ENCODE measurements at regions not wholly inside any gene's neighbourhood (a gene's known extent, or its start where the extent isn't known, plus 50 kb on each side); places are given as distances from the start of the nearest gene placed in this dataset.

GRCh38 chrY:21267164-21267563 is 244.0 kb upstream of the RBMY1B start:
- DNase-seq: no peak
- TF ChIP-seq POLR2A (IDR thresholded peaks at IDR 0.05) (no peak), CTCF (IDR thresholded peaks at IDR 0.05) (no peak)
- Histone ChIP-seq H3K36me3 (no peaks in the 10 kb centered on the region), H3K4me1 (no peaks in the 10 kb centered on the region), H3K27me3 (no peaks in the 10 kb centered on the region), H3K9me3 (no peaks in the 10 kb centered on the region), H3K27ac (no peak overlapping the region), H3K4me3 (no peak overlapping the region)

DNA sequence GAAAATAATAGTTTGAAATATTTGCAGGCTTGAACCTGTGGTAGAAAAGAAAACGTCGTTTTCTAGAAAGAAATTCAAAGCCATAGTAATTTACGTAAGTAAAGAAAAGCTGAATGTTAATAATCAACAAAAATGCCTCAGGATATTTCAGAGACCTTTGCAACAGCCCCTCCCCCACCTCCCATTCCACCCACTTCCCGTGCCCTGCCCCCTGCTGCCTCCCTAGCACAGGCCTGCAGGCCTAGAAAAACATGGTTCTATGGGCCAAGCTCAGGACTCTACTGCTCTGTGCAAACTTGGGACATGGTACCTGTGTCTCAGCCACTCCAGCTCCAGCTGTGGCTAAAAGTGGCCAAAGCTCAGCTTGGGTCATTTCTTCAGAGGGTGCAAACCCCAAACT is 223.4 kb upstream of the RBMY1B start:
- Histone ChIP-seq H3K27me3 (no peaks in the 10 kb centered on the region), H3K27ac (no peak overlapping the region), H3K36me3 (no peaks in the 10 kb centered on the region), H3K4me1 (no peaks in the 10 kb centered on the region), H3K4me3 (no peak overlapping the region), H3K9me3 (no peaks in the 10 kb centered on the region)
- TF ChIP-seq POLR2A (IDR thresholded peaks at IDR 0.05) (no peak), CTCF (IDR thresholded peaks at IDR 0.05) (no peak)
- no peak for DNase-seq

DNA sequence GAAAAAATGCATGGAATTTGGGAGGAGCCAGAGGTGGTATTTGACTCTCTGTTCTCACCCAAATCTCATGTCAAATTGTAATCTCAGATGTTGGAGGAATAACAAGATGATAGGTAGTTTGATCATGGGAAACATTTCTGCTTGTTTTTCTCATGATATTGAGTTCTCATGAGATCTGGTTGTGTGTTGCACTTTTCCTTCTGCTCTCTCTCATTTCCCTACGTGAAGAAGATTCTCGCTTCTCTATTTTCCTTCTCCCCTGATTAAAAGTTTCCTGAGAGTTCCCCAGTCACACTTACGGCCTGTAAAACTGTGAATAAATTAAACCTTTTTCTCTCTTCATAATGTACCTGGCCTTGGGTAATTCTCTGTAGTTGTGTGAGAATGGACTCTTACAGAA is 222.2 kb upstream of the RBMY1B start:
- no peaks in the 10 kb centered on the region for H3K27me3 ChIP-seq
- H3K9me3 ChIP-seq: no peaks in the 10 kb centered on the region
- H3K27ac ChIP-seq: no peak overlapping the region
- no peak for TF ChIP-seq POLR2A (IDR thresholded peaks at IDR 0.05)
- TF ChIP-seq CTCF (IDR thresholded peaks at IDR 0.05): no peak
- no peak overlapping the region for H3K4me3 ChIP-seq
- DNase-seq: no peak
- H3K36me3 ChIP-seq: no peaks in the 10 kb centered on the region
- no peaks in the 10 kb centered on the region for H3K4me1 ChIP-seq

DNA sequence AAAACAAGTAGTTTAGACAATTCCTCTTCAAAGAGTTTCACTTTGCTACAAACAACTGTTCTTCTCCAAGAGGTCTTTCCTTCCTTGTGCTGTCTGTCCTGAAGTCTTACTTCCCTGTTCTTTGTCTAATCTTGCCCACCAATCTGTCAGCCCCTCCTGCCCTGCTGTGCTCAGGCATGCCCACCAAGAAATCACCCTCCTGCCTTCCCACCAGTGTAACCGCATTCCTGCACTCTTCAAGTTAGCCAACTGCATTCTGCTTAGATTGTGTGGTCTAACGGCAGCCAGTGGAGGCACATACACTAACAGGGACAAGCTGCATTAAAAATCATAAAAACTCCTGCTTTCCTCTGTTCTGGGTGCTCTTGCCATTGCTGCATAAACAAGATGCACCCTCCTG is 215.9 kb upstream of the RBMY1B start:
- TF ChIP-seq CTCF (IDR thresholded peaks at IDR 0.05) (no peak), POLR2A (IDR thresholded peaks at IDR 0.05) (no peak)
- Histone ChIP-seq H3K4me1 (no peaks in the 10 kb centered on the region), H3K27me3 (no peaks in the 10 kb centered on the region), H3K4me3 (no peak overlapping the region), H3K9me3 (no peaks in the 10 kb centered on the region), H3K27ac (no peak overlapping the region), H3K36me3 (no peaks in the 10 kb centered on the region)
- no peak for DNase-seq

- Histone ChIP-seq H3K9me3 (no peaks in the 10 kb centered on the region), H3K27ac (no peak overlapping the region), H3K4me3 (no peak overlapping the region), H3K27me3 (no peaks in the 10 kb centered on the region), H3K36me3 (no peaks in the 10 kb centered on the region), H3K4me1 (no peaks in the 10 kb centered on the region)
- DNase-seq: no peak
- TF ChIP-seq POLR2A (IDR thresholded peaks at IDR 0.05) (no peak), CTCF (IDR thresholded peaks at IDR 0.05) (no peak)
Observed at GRCh38 chrY:21302278-21302677, 208.9 kb upstream of the RBMY1B start.

DNA sequence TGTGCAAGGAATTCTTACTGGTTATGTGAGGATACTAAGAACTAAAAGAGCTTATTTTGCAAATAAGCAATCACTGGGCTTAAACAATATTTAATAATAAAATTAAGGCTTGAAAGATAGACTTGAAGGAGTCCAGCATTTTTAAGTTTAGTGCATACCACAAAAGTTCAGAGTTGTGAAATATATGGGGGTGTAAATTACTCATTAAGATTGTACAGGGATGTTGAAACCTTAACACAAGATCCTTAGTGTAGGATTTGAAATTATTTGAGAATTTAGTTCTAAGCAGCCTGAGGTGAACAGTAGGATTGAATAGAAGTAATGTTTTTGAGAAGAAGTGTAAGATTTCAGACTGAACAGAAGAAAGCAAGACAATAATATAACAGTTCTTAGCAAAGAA is 195.8 kb upstream of the RBMY1B start:
- H3K27me3 ChIP-seq: no peaks in the 10 kb centered on the region
- TF ChIP-seq POLR2A (IDR thresholded peaks at IDR 0.05): no peak
- no peak for TF ChIP-seq CTCF (IDR thresholded peaks at IDR 0.05)
- no peak overlapping the region for H3K27ac ChIP-seq
- no peak overlapping the region for H3K4me3 ChIP-seq
- no peaks in the 10 kb centered on the region for H3K4me1 ChIP-seq
- no peaks in the 10 kb centered on the region for H3K36me3 ChIP-seq
- no peak for DNase-seq
- no peaks in the 10 kb centered on the region for H3K9me3 ChIP-seq

All from Peyer's patch (tissue), 4 donors.